Right cardiac atrium (tissue), 5 donors: ENCODE measurements at regions not wholly inside any gene's neighbourhood (a gene's known extent, or its start where the extent isn't known, plus 50 kb on each side); places are given as distances from the start of the nearest gene placed in this dataset.
"Not testable (repeated sequence)": the region's sequence is repeated elsewhere in the genome, so short reads cannot be mapped to it uniquely, and the experiment has no call there.

Experiments used
- ATAC-seq, 2 donors: fragments of 200-7000 bp; cut with Tn5 transposase; one replicate each; pipeline versions ENCODE4 v1.8.0 to v1.9.1; 2020; ENCODE audit warnings: moderate library complexity in 2 of 2, mild to moderate bottlenecking in 1 of 2
- DNase-seq, 3 donors: peaks; one replicate each; pipeline ENCODE4 v3.0.0-alpha.2; 2020
- H3K27ac ChIP-seq: one replicate; pipeline ENCODE4 v1.5.1; 2013; ENCODE audit warnings: mild to moderate bottlenecking, low read length, control low read depth, moderate library complexity
- H3K27me3 ChIP-seq: one replicate; pipeline ENCODE4 v1.6.1; 2013; ENCODE audit not compliant: control insufficient read depth, insufficient read depth
- H3K4me1 ChIP-seq: one replicate; pipeline ENCODE4 v1.6.1; 2013; ENCODE audit warnings: low read length; ENCODE audit not compliant: control insufficient read depth, insufficient read depth
- H3K4me3 ChIP-seq: one replicate; pipeline ENCODE4 v1.5.1; 2013; ENCODE audit warnings: low read length, control low read depth
- H3K9me3 ChIP-seq: one replicate; pipeline ENCODE4 v1.6.1; 2013; ENCODE audit warnings: low read length; ENCODE audit not compliant: control insufficient read depth
- WGBS: extraction: QIAGEN DNeasy Blood & Tissue Kit; methylation state at CpG from one replicate; pipeline ENCODE4 v1.1.7; 2013; 5-methylcytosine and 5-hydroxymethylcytosine counted together
- intact Hi-C, 4 donors: fragments of 100-400 bp; cut with DNase I; formaldehyde crosslinking; loops; one replicate each; pipeline versions ENCODE4 v1.11.0 to v1.14.0; 2022 to 2023
- donor health status: healthy with polysubstance abuse.
- donor health status: DM: no; HTN: yes; CAD: no.
- donor health status: DM: no; HTN: no; CAD: no.
- donor health status: DM: no; HTN: yes; CAD: no; lungs with severe emphysema.
- donor health status: DM: yes; HTN: yes; CAD: no.

DNA sequence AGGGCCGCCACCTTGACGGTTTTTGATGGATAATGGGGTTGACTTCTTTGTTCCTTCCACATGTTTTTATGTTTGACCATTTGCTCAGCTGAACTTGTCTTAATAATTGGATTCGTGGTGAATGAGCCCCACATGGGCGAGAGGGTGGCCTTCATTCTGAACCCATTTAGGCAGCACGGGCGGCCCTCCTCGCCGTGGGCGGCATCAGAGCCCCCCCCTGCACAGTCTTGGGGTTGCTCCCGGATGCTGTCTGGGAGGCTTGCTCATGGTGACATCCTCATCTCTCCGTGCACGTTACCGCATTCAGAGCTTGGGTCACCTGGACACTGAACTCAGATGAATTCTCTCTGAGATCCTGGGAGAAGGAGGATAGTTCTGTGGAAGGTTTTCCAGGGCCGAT lies 172.3 kb upstream of the OSBPL11 start:
- ATAC-seq: no peak

DNA sequence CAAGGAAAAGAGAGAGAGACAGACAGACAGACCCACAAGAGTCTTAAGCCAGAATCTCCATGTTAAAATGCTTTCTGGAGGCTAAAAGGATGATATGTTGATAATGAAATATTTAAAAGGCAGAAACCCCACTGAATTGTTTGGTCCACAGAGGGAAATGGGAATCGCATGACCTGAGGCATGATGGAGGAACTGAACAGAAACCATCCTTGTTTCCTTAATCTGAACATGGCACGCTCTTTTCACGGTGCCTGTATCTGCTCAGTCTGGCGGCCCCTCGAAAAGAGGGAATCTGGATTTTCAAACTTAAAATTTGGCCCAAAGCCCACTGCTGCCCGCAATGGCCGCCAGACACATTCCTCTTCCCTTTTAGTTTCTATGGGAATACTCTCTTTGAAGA lies 173.5 kb upstream of the OSBPL11 start:
- ATAC-seq, H3K4me3 ChIP-seq, intact Hi-C loops, H3K4me1 ChIP-seq, H3K9me3 ChIP-seq, H3K27ac ChIP-seq, H3K27me3 ChIP-seq, DNase-seq: not testable (repeated sequence)
- WGBS: 46% methylated on average over 7 of the region's 7 CpGs

More for the DNA sequence above, 172.3 kb upstream of the OSBPL11 start:
- intact Hi-C loops: no loop called here
- H3K9me3 ChIP-seq: no peaks in the 10 kb centered on the region
- no peak for DNase-seq
- no peak overlapping the region for H3K27ac ChIP-seq
- no peaks in the 10 kb centered on the region for H3K4me1 ChIP-seq
- no peak overlapping the region for H3K4me3 ChIP-seq
- no peaks in the 10 kb centered on the region for H3K27me3 ChIP-seq
- 96% methylated on average over 14 of the region's 14 CpGs for WGBS

DNA sequence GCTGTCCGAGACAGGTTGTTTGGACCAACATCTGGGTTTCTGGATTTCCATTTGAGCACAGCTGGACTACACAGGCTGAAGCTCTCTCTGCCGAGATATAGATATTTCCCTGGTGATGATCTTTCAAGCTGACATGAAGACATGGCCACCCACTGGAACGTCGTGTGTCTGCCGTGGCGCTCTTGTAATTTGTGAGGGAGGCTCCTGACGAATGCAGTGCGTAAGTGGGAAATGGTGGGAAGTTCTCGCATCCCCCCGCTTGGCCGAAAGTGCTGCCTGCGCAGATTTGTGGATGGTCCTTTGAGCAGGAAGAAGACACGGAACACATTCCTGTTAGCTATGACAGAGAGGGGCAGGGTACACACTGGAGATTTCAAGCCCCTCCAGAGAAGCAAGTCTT lies 176.2 kb upstream of the OSBPL11 start:
- 68% methylated on average over 13 of the region's 13 CpGs for WGBS
- H3K9me3 ChIP-seq, H3K4me3 ChIP-seq, H3K4me1 ChIP-seq, DNase-seq, H3K27me3 ChIP-seq, ATAC-seq, intact Hi-C loops, H3K27ac ChIP-seq: not testable (repeated sequence)

GRCh38 chr3:125774433-125775034 lies 179.2 kb upstream of the OSBPL11 start:
- 63% methylated on average over 4 of the region's 7 CpGs for WGBS
- ATAC-seq, H3K27ac ChIP-seq, H3K27me3 ChIP-seq, H3K4me3 ChIP-seq, H3K4me1 ChIP-seq, H3K9me3 ChIP-seq, DNase-seq, intact Hi-C loops: not testable (repeated sequence)

GRCh38 chr3:125775106-125775505 lies 179.8 kb upstream of the OSBPL11 start:
- H3K4me3 ChIP-seq, H3K27ac ChIP-seq, H3K4me1 ChIP-seq, H3K27me3 ChIP-seq, DNase-seq, intact Hi-C loops, ATAC-seq, H3K9me3 ChIP-seq: not testable (repeated sequence)
- WGBS: 57% methylated on average over 3 of the region's 3 CpGs

- ATAC-seq, H3K27ac ChIP-seq, H3K4me1 ChIP-seq, intact Hi-C loops, DNase-seq, H3K27me3 ChIP-seq, H3K4me3 ChIP-seq, H3K9me3 ChIP-seq: not testable (repeated sequence)
- WGBS: 58% methylated on average over 7 of the region's 7 CpGs
Measured at GRCh38 chr3:125775606-125776294, 180.5 kb upstream of the OSBPL11 start.

DNA sequence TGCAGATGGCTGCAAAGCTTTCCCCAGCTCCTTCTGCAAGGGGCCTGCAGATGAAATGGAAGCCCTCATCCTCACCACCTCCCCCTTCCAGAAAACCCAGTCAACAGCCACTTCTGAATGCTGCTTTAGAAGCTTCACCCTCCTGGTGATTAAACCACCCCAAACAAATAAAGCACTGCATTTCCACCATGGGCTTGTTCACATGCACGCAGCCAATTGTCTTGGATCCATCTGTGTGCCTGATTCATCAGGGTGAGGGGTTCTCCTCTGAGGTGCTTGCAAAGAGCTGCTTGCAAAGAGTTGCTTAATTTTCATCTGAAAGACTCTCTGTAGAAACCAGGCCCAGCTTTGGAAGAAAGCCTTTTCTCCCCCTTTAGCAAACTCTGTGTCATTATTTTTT lies 184.0 kb upstream of the OSBPL11 start:
- H3K27ac ChIP-seq, H3K4me3 ChIP-seq, ATAC-seq, H3K4me1 ChIP-seq, DNase-seq, intact Hi-C loops, H3K27me3 ChIP-seq, H3K9me3 ChIP-seq: not testable (repeated sequence)
- 63% methylated on average over 1 of the region's 1 CpG for WGBS

- H3K4me3 ChIP-seq, H3K4me1 ChIP-seq, DNase-seq, H3K27ac ChIP-seq, intact Hi-C loops, H3K27me3 ChIP-seq, ATAC-seq, H3K9me3 ChIP-seq: not testable (repeated sequence)
- WGBS: 85% methylated on average over 5 of the region's 5 CpGs
Measured at GRCh38 chr3:125779918-125780317, 184.6 kb upstream of the OSBPL11 start.

DNA sequence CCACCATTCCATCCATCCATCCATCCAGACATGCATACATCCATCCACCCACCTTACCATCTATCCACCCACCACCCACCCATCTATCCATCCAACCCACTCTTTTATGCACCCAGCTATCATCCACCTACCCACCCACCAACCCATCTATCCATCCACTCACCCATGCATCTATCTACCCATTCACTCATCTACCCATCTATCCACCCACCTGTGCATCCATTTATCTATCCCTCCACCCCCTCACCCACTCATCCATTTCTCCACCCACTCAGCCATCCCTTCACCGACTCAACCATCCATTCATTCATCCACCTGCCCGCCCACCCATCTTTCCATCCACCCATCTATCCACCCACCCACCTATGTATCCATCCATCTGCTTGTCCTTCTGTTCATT lies 186.4 kb upstream of the OSBPL11 start:
- WGBS: 84% methylated on average over 2 of the region's 2 CpGs
- intact Hi-C loops, H3K4me3 ChIP-seq, H3K4me1 ChIP-seq, ATAC-seq, H3K9me3 ChIP-seq, H3K27me3 ChIP-seq, H3K27ac ChIP-seq, DNase-seq: not testable (repeated sequence)

DNA sequence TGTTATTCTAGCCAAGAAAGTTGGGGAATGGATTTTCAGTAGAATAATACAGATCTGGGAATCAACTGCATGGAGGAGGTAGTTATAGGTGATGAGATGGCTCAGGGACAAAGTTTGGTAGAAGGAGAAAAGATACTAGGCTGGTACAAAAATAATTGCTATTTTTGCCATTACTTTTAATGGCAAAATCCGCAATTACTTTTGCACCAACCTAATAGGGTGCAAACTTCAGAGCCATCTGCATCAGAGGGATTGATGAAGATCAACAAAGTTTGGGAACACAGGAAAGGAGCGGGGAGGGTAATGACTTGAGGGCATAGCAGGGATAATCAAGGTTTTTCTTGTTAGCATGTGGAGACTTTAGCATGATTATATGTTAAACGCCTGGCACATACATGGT lies 178.7 kb upstream of the ROPN1B start:
- ATAC-seq, H3K9me3 ChIP-seq, H3K4me1 ChIP-seq, H3K4me3 ChIP-seq, H3K27me3 ChIP-seq, H3K27ac ChIP-seq, DNase-seq, intact Hi-C loops: not testable (repeated sequence)
- 89% methylated on average over 3 of the region's 3 CpGs for WGBS

DNA sequence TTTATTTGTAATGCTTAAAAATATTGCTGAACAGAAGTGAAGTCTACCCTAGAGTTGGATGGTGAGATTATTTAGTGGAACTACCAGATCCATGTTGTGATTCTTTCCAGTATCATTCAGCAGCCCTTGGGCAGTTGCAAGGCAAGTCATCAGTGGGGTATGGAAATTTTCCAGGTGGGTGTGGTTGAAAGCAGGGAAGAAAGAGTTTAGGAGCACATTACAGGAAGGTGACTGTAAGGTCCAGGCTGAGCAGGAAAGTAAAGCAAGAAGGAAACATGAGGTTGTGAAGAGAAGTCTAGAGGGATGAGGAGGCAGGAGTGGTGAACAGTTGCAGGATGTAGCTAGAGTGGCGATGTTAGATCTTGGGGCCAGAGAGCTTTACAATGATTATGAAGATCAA lies 178.0 kb upstream of the ROPN1B start:
- ATAC-seq, H3K9me3 ChIP-seq, H3K27me3 ChIP-seq, DNase-seq, H3K4me1 ChIP-seq, H3K27ac ChIP-seq, intact Hi-C loops, H3K4me3 ChIP-seq: not testable (repeated sequence)
- 86% methylated on average over 1 of the region's 1 CpG for WGBS
